ENCODE measurements at regions not wholly inside any gene's neighbourhood (a gene's known extent, or its start where the extent isn't known, plus 50 kb on each side); places are given as distances from the start of the nearest gene placed in this dataset.

DNA sequence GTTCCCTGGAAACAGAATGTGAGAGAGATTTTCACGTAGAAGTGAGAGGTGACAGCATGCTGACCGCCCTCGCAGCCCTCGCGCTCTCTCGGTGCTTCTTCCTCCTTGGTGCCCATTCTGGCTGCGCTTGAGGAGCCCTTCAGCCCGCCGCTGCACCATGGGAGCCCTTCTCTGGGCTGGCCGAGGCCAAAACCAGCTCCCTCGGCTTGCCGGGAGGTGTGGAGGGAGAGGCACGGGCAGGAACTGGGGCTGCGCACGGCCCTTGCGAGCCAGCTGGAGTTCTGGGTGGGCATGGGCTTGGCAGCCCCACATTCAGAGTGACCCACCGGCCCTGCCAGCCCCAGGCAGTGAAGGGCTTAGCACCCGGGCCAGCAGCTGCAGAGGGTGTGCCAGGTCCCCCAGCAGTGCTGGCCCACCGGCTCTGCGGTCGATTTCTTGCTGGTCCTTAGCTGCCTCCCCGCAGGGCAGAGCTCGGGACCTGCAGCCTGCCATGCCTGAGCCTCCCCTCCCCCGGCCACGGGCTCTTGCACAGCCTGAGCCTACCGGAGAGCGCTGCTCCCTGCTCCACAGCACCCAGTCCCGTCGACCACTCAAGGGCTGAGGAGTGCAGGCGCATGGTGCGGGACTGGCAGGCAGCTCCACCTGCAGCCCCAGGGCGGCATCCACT lies 888.7 kb upstream of the ZWINT start:
- TF ChIP-seq, protein P1, sequence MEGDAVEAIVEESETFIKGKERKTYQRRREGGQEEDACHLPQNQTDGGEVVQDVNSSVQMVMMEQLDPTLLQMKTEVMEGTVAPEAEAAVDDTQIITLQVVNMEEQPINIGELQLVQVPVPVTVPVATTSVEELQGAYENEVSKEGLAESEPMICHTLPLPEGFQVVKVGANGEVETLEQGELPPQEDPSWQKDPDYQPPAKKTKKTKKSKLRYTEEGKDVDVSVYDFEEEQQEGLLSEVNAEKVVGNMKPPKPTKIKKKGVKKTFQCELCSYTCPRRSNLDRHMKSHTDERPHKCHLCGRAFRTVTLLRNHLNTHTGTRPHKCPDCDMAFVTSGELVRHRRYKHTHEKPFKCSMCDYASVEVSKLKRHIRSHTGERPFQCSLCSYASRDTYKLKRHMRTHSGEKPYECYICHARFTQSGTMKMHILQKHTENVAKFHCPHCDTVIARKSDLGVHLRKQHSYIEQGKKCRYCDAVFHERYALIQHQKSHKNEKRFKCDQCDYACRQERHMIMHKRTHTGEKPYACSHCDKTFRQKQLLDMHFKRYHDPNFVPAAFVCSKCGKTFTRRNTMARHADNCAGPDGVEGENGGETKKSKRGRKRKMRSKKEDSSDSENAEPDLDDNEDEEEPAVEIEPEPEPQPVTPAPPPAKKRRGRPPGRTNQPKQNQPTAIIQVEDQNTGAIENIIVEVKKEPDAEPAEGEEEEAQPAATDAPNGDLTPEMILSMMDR (IDR thresholded peaks at IDR 0.05; ENCODE audit: low read length, missing control alignments): no peak
- no peak for DNase-seq (ENCODE audit: low read depth)
- H3K4me3 ChIP-seq (replicated peaks; ENCODE audit: low read depth, low read length): no peak overlapping the region

DNA sequence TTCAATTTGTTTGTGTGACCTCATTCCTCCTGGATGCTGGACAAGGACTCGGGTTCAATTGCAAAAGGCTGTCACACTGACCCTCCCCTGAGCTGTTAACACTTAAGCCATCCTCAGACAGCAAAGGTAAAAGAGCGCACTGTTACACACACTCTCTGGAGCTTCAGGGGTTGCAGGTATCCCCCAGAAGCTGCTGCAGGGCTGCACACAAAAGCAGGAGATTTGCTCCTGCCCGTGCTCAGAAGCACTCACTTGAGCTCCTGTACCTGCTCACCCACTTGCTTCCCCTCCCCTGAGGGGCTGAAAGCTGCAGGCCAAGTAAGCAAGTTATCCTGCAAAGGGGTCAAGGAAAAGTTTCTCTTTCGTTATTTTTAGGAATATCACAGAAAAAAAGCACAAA lies 886.2 kb upstream of the ZWINT start:
- TF ChIP-seq, protein P1 (IDR thresholded peaks at IDR 0.05; ENCODE audit: low read length, missing control alignments): no peak
- no peak for DNase-seq (ENCODE audit: low read depth)
- H3K4me3 ChIP-seq (replicated peaks; ENCODE audit: low read depth, low read length): no peak overlapping the region

DNA sequence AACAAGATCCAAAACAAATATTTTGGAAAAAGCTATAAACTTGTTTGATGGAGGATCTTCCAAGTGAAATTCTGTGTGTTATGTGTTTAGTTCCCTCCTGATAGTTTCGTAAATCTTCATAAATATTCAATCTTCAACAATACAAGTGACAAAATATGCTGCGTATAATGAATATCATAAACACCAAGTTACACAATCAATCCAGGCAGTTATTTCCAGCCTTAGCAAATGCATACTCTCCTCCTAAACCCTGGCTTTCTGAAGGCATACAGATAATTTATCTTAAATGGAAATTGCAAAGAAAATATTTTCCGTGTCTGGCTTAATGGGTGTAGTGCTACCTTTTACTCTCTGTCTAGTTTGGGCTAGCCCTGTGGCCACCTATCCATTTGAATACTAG lies 864.9 kb upstream of the ZWINT start:
- TF ChIP-seq, protein P1 (IDR thresholded peaks at IDR 0.05; ENCODE audit: low read length, missing control alignments): no peak
- no peak overlapping the region for H3K4me3 ChIP-seq (replicated peaks; ENCODE audit: low read depth, low read length)
- no peak for DNase-seq (ENCODE audit: low read depth)

DNA sequence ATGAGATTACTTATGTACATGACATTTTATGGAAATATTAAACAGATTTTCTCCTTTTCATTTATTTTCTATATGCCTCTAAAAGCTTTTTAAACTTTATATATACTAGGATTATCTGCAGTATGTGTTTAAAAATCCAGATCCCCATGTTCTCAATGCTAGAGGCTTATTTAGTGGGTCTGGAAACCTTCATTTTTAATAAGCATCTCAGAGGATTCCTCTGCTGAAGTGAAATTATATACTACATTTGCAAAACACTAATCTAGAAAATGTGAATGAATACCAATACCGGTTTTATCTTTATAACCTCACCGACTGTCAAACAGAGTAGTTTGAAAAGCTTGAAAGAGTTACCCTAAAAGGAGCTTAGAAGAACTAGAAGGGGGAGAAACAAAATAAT lies 863.8 kb upstream of the ZWINT start:
- TF ChIP-seq, protein P1 (IDR thresholded peaks at IDR 0.05; ENCODE audit: low read length, missing control alignments): no peak
- DNase-seq (ENCODE audit: low read depth): no peak
- H3K4me3 ChIP-seq (replicated peaks; ENCODE audit: low read depth, low read length): no peak overlapping the region

DNA sequence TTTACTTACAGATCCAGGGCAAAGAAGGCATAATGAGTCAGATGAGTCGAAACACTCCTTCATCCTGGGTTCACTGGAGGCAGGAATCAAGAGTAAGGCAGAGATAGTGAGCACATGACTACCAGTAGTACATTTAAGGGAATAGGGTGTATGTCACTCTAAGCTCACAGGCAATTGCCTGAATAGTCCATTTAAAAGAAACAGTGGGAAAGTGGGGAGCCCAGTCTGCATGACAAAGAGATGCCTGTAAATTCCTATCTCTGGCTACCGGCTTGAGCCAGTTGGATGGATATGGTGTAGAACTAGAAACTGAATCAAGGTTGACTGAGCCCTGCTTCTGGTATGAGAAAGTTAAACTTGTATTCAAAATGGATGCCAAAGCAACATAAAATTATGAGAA lies 861.5 kb upstream of the ZWINT start:
- DNase-seq (ENCODE audit: low read depth): no peak
- TF ChIP-seq, protein P1 (IDR thresholded peaks at IDR 0.05; ENCODE audit: low read length, missing control alignments): no peak
- H3K4me3 ChIP-seq (replicated peaks; ENCODE audit: low read depth, low read length): no peak overlapping the region

DNA sequence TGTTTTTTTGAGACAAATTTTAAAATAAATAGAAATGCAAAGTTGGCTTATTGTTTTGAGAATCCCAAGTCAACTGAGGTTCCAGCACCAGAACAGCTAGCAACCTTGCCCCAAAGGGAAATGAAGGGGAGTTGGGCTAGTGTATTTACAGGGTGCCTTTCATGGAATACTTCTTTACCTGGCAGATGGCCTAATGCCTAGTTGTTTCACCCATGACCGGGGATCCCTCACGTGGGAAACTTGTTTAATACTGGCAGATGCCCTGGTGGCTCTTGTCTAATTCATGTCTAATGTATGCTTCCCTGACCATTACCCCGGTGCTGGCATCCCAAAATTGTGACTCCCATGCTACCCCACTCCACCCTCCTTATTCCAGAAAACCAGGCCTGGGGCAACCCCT lies 861.1 kb upstream of the ZWINT start:
- TF ChIP-seq, protein P1 (IDR thresholded peaks at IDR 0.05; ENCODE audit: low read length, missing control alignments): no peak
- no peak overlapping the region for H3K4me3 ChIP-seq (replicated peaks; ENCODE audit: low read depth, low read length)
- DNase-seq (ENCODE audit: low read depth): no peak

DNA sequence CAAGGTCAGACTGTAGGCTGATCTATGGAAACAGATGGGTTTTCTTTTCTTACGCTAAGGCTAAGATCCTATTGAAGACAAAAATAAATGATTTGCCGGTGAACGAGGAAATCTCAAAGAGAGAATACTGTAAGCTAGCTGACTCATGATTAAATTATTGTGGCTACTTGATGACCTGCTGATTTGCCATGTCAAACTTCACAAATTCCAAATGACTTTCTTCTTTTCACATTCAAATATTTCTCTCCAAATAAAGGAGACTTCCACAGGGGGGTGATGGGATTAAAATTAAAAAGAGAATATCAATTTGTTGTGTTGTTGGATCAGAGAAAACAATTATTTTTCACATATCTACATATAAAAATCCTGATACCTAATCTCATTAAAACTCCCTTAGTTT lies 860.6 kb upstream of the ZWINT start:
- TF ChIP-seq, protein P1 (IDR thresholded peaks at IDR 0.05; ENCODE audit: low read length, missing control alignments): no peak
- no peak overlapping the region for H3K4me3 ChIP-seq (replicated peaks; ENCODE audit: low read depth, low read length)
- DNase-seq (ENCODE audit: low read depth): no peak
